Activated naive CD4-positive, alpha-beta T cell treated with anti-CD3 and anti-CD28 coated beads, Interleukin-2, amount 50 U/mL, for 72 hours (primary cell): ENCODE measurements at regions not wholly inside any gene's neighbourhood (a gene's known extent, or its start where the extent isn't known, plus 50 kb on each side); places are given as distances from the start of the nearest gene placed in this dataset.

Experiments used
- ATAC-seq, 2 donors: fragments of 150-1000 bp; cut with Tn5 transposase; 2 replicates each; pipeline ENCODE4 v1.10.0; 2021; ENCODE audit warnings: mild to moderate bottlenecking in 2 of 2, moderate library complexity in 2 of 2
- DNase-seq, 2 donors: peaks; one replicate each; pipeline ENCODE4 v3.0.0; 2021 to 2022; ENCODE audit warnings: low spot score in 2 of 2
- H3K27ac Mint-ChIP-seq, 2 donors: one replicate each; pipeline ENCODE4 v1.8.0; 2022; ENCODE audit warnings: mild to moderate bottlenecking in 2 of 2, mixed read lengths in 2 of 2
- H3K36me3 Mint-ChIP-seq, 2 donors: one replicate each; pipeline ENCODE4 v1.8.0; 2022; ENCODE audit warnings: mixed read lengths in 2 of 2
- H3K9me3 Mint-ChIP-seq, 2 donors: one replicate each; pipeline ENCODE4 v1.8.0; 2022; ENCODE audit warnings: mixed read lengths in 2 of 2

GRCh38 chr5:89281211-89281610 lies 398.2 kb upstream of the MEF2C start:
- no peaks in the 10 kb centered on the region for H3K36me3 Mint-ChIP-seq
- no peak for DNase-seq
- no peak for ATAC-seq
- H3K9me3 Mint-ChIP-seq, result peaks cover 12 to 16% of the 10 kb centered on the region in 2 donors
- H3K27ac Mint-ChIP-seq, result no peak overlapping the region

- no peak for ATAC-seq
- no peak overlapping the region for H3K27ac Mint-ChIP-seq
- no peak for DNase-seq
- H3K36me3 Mint-ChIP-seq, result no peaks in the 10 kb centered on the region
- H3K9me3 Mint-ChIP-seq, result peaks cover 12 to 17% of the 10 kb centered on the region in 2 donors
Observed at GRCh38 chr5:89280103-89281037, 397.4 kb upstream of the MEF2C start.

- DNase-seq (no peak), ATAC-seq (no peak)
- Mint-ChIP-seq H3K9me3 (peaks cover 10 to 13% of the 10 kb centered on the region in 2 donors), H3K36me3 (no peaks in the 10 kb centered on the region), H3K27ac (no peak overlapping the region)
Observed at GRCh38 chr5:89279391-89280036, 396.5 kb upstream of the MEF2C start.

GRCh38 chr5:89277816-89278215 lies 394.8 kb upstream of the MEF2C start:
- no peak overlapping the region for H3K27ac Mint-ChIP-seq
- H3K36me3 Mint-ChIP-seq, result no peaks in the 10 kb centered on the region
- H3K9me3 Mint-ChIP-seq, result peaks cover 8 to 13% of the 10 kb centered on the region in 2 donors
- DNase-seq (no peak), ATAC-seq (no peak)

- no peaks in the 10 kb centered on the region for H3K36me3 Mint-ChIP-seq
- no peak for ATAC-seq
- no peak overlapping the region for H3K27ac Mint-ChIP-seq
- DNase-seq, result no peak
- peaks cover 13 to 14% of the 10 kb centered on the region in 2 donors for H3K9me3 Mint-ChIP-seq
Observed at GRCh38 chr5:89276566-89277305, 393.8 kb upstream of the MEF2C start.

- peaks cover 13 to 14% of the 10 kb centered on the region in 2 donors for H3K9me3 Mint-ChIP-seq
- DNase-seq, result no peak
- H3K27ac Mint-ChIP-seq, result no peak overlapping the region
- no peak for ATAC-seq
- H3K36me3 Mint-ChIP-seq, result no peaks in the 10 kb centered on the region
Observed at GRCh38 chr5:89275066-89275855, 392.3 kb upstream of the MEF2C start.

- H3K27ac Mint-ChIP-seq, result no peak overlapping the region
- DNase-seq, result no peak
- ATAC-seq, result no peak
Observed at GRCh38 chr5:89273289-89273688, 390.3 kb upstream of the MEF2C start.

GRCh38 chr5:89270901-89271300 lies 387.9 kb upstream of the MEF2C start:
- H3K36me3 Mint-ChIP-seq, result no peaks in the 10 kb centered on the region
- no peak for DNase-seq
- peaks cover 3 to 10% of the 10 kb centered on the region in 2 donors for H3K9me3 Mint-ChIP-seq
- H3K27ac Mint-ChIP-seq, result no peak overlapping the region
- ATAC-seq, result no peak

More at GRCh38 chr5:89273289-89273688, 390.3 kb upstream of the MEF2C start:
- Mint-ChIP-seq H3K9me3 (peaks cover 13 to 14% of the 10 kb centered on the region in 2 donors), H3K36me3 (no peaks in the 10 kb centered on the region)

- H3K36me3 Mint-ChIP-seq, result no peaks in the 10 kb centered on the region
Observed at GRCh38 chr5:89269721-89270120, 386.7 kb upstream of the MEF2C start.

GRCh38 chr5:89268460-89268859 lies 385.5 kb upstream of the MEF2C start:
- H3K27ac Mint-ChIP-seq, result no peak overlapping the region
- peaks cover 3 to 6% of the 10 kb centered on the region in 2 donors for H3K9me3 Mint-ChIP-seq
- DNase-seq (no peak), ATAC-seq (no peak)
- H3K36me3 Mint-ChIP-seq, result no peaks in the 10 kb centered on the region

More at GRCh38 chr5:89269721-89270120, 386.7 kb upstream of the MEF2C start:
- Mint-ChIP-seq H3K9me3 (peaks cover 3 to 8% of the 10 kb centered on the region in 2 donors), H3K27ac (no peak overlapping the region)
- no peak for ATAC-seq
- no peak for DNase-seq

GRCh38 chr5:89267788-89268187 lies 384.8 kb upstream of the MEF2C start:
- ATAC-seq (no peak), DNase-seq (no peak)

GRCh38 chr5:89265511-89266179 lies 382.7 kb upstream of the MEF2C start:
- Mint-ChIP-seq H3K36me3 (no peaks in the 10 kb centered on the region), H3K9me3 (peaks cover 0 to 7% of the 10 kb centered on the region in 2 donors), H3K27ac (no peak overlapping the region)
- no peak for DNase-seq
- no peak for ATAC-seq

More at GRCh38 chr5:89267788-89268187, 384.8 kb upstream of the MEF2C start:
- no peak overlapping the region for H3K27ac Mint-ChIP-seq
- H3K36me3 Mint-ChIP-seq, result no peaks in the 10 kb centered on the region
- H3K9me3 Mint-ChIP-seq, result peaks cover 3 to 6% of the 10 kb centered on the region in 2 donors

- DNase-seq (no peak), ATAC-seq (no peak)
- Mint-ChIP-seq H3K36me3 (no peaks in the 10 kb centered on the region), H3K9me3 (peaks cover 0 to 4% of the 10 kb centered on the region in 2 donors), H3K27ac (no peak overlapping the region)
Observed at GRCh38 chr5:89263846-89264245, 380.9 kb upstream of the MEF2C start.

- DNase-seq (no peak), ATAC-seq (no peak)
- Mint-ChIP-seq H3K27ac (no peak overlapping the region), H3K9me3 (peaks cover 0 to 7% of the 10 kb centered on the region in 2 donors), H3K36me3 (no peaks in the 10 kb centered on the region)
Observed at GRCh38 chr5:89262030-89262429, 379.0 kb upstream of the MEF2C start.

- H3K27ac Mint-ChIP-seq, result no peak overlapping the region
- H3K9me3 Mint-ChIP-seq, result peaks cover under 1 to 7% of the 10 kb centered on the region in 2 donors
- H3K36me3 Mint-ChIP-seq, result no peaks in the 10 kb centered on the region
- DNase-seq (no peak), ATAC-seq (no peak)
Observed at GRCh38 chr5:89260254-89260653, 377.3 kb upstream of the MEF2C start.
